IMR-90 (cell line): ENCODE measurements at regions not wholly inside any gene's neighbourhood (a gene's known extent, or its start where the extent isn't known, plus 50 kb on each side); places are given as distances from the start of the nearest gene placed in this dataset.

Experiments used
- ATAC-seq: fragments of 200-7000 bp; cut with Tn5 transposase; 2 replicates; pipeline ENCODE4 v1.9.1; 2020; ENCODE audit warnings: low read depth, mild to moderate bottlenecking, moderate library complexity
- BruUV-seq: library from RNA; stranded (reverse); fragments of 400-500 nt; replicated peaks from 2 replicates; lab custom pipeline; 2021; lab: Mats Ljungman, UMichigan
- CTCF ChIA-PET: fragments of 300-600 bp; formaldehyde crosslinking; extraction: SDS; loops from one replicate; lab custom pipeline; 2021; ENCODE audit warnings: antibody characterized with exemption; lab: Yijun Ruan, JAX
- POLR2A ChIA-PET: fragments of 300-600 bp; sonication (Branson Sonifier 250); formaldehyde crosslinking; loops from one replicate; lab custom pipeline; 2022; ENCODE audit warnings: antibody characterized with exemption; ENCODE audit not compliant: unreplicated experiment; lab: Charles Lee
- DNase-seq: peaks from one replicate; pipeline ENCODE4 v3.0.0; 2013
- H2AFZ ChIP-seq: replicated peaks from 2 replicates; pipeline ENCODE3; 2013; ENCODE audit warnings: low read length, mild to moderate bottlenecking; ENCODE audit not compliant: poor library complexity
- H2AK5ac ChIP-seq: 2 replicates; pipeline ENCODE4 v1.6.1; 2013; ENCODE audit warnings: low read depth, low read length, inconsistent platforms
- H2AK9ac ChIP-seq: replicated peaks from 2 replicates; pipeline ENCODE3; 2013; ENCODE audit warnings: mild to moderate bottlenecking, low read depth, low read length, moderate library complexity; ENCODE audit not compliant: poor library complexity
- H2BK120ac ChIP-seq: 2 replicates; pipeline ENCODE4 v1.6.1; 2013; ENCODE audit warnings: low read depth, low read length, inconsistent platforms
- H2BK15ac ChIP-seq: 3 replicates; pipeline ENCODE4 v1.6.1; 2013; ENCODE audit warnings: low read depth, low read length, inconsistent platforms
- H2BK20ac ChIP-seq: 2 replicates; pipeline ENCODE4 v1.6.1; 2013; ENCODE audit warnings: low read depth, mild to moderate bottlenecking, inconsistent platforms, low read length, moderate library complexity
- H2BK5ac ChIP-seq: 2 replicates; pipeline ENCODE4 v1.6.1; 2013; ENCODE audit warnings: mild to moderate bottlenecking, low read depth, low read length, inconsistent platforms; ENCODE audit not compliant: poor library complexity, severe bottlenecking
- H3K14ac ChIP-seq: replicated peaks from 2 replicates; pipeline ENCODE4 v1.6.1; 2013; ENCODE audit warnings: low read depth, low read length, inconsistent platforms
- H3K18ac ChIP-seq: 2 replicates; pipeline ENCODE4 v1.6.1; 2013; ENCODE audit warnings: low read depth, low read length, control low read depth
- H3K23ac ChIP-seq: 2 replicates; pipeline ENCODE4 v1.6.1; 2013; ENCODE audit warnings: low read depth, low read length, inconsistent platforms
- H3K27ac ChIP-seq: 2 replicates; pipeline ENCODE4 v1.5.1; 2013; ENCODE audit warnings: mild to moderate bottlenecking, control low read depth, low read length; ENCODE audit not compliant: insufficient read depth
- H3K27me3 ChIP-seq: 2 replicates; pipeline ENCODE4 v1.6.1; 2013; ENCODE audit warnings: low read length; ENCODE audit not compliant: control insufficient read depth, insufficient read depth
- H3K36me3 ChIP-seq: 2 replicates; pipeline ENCODE4 v1.6.1; 2013; ENCODE audit warnings: low read length, mixed read lengths; ENCODE audit not compliant: control insufficient read depth, insufficient read depth
- H3K4ac ChIP-seq: 2 replicates; pipeline ENCODE4 v1.6.1; 2013; ENCODE audit warnings: low read depth, low read length, inconsistent platforms
- H3K4me1 ChIP-seq: 2 replicates; pipeline ENCODE4 v1.6.1; 2013; ENCODE audit warnings: low read length, mixed read lengths; ENCODE audit not compliant: control insufficient read depth, insufficient read depth
- H3K4me2 ChIP-seq: 2 replicates; pipeline ENCODE4 v1.6.1; 2013; ENCODE audit warnings: low read depth, mild to moderate bottlenecking, control low read depth, low read length, moderate library complexity
- H3K4me3 ChIP-seq: 2 replicates; pipeline ENCODE4 v1.5.1; 2013; ENCODE audit warnings: low read depth, mild to moderate bottlenecking, control low read depth, low read length, moderate library complexity; ENCODE audit not compliant: insufficient read depth
- H3K56ac ChIP-seq: 2 replicates; pipeline ENCODE4 v1.6.1; 2013; ENCODE audit warnings: low read length, inconsistent platforms; ENCODE audit not compliant: insufficient read depth; ENCODE audit errors: extremely low read depth
- H3K79me1 ChIP-seq, 2 experiments: 2 replicates each; pipeline ENCODE4 v1.6.1; 2013; ENCODE audit warnings: low read length in 2 of 2, inconsistent platforms in 1 of 2, low read depth in 1 of 2
- H3K9ac ChIP-seq: 2 replicates; pipeline ENCODE4 v1.6.1; 2013; ENCODE audit warnings: low read depth, low read length, control low read depth
- H3K9me1 ChIP-seq: 2 replicates; pipeline ENCODE4 v1.6.1; 2013; ENCODE audit warnings: low read length, inconsistent platforms; ENCODE audit not compliant: insufficient read depth
- H3K9me3 ChIP-seq: 2 replicates; pipeline ENCODE4 v1.6.1; 2013; ENCODE audit warnings: low read length; ENCODE audit not compliant: control insufficient read depth, insufficient read depth
- H4K20me1 ChIP-seq: 2 replicates; pipeline ENCODE4 v1.6.1; 2013; ENCODE audit warnings: low read length, inconsistent platforms; ENCODE audit not compliant: insufficient read depth
- H4K5ac ChIP-seq: 2 replicates; pipeline ENCODE4 v1.6.1; 2013; ENCODE audit warnings: mild to moderate bottlenecking, low read depth, low read length, control low read depth
- H4K8ac ChIP-seq, 2 experiments: 2 replicates each; pipeline ENCODE4 v1.6.1; 2013; ENCODE audit warnings: low read depth in 2 of 2, low read length in 2 of 2, control low read depth in 1 of 2, inconsistent platforms in 1 of 2
- H4K91ac ChIP-seq: 2 replicates; pipeline ENCODE4 v1.6.1; 2013; ENCODE audit warnings: low read depth, low read length, inconsistent platforms; ENCODE audit not compliant: insufficient read depth
- BHLHE40 ChIP-seq: fragments of 150-350 bp; IDR thresholded peaks from 2 replicates; pipeline ENCODE4 v1.6.1; 2016; ENCODE audit warnings: mild to moderate bottlenecking, low read depth, low read length
- CHD1 ChIP-seq: IDR thresholded peaks from 2 replicates; pipeline ENCODE4 v1.6.1; 2012; ENCODE audit warnings: low read depth, low read length, improper control_type of control experiment
- RCOR1 ChIP-seq: IDR thresholded peaks from 2 replicates; pipeline ENCODE4 v1.6.1; 2012; ENCODE audit warnings: mild to moderate bottlenecking, low read length, improper control_type of control experiment; ENCODE audit not compliant: insufficient replicate concordance
- USF2 ChIP-seq: fragments of 150-350 bp; IDR thresholded peaks from 2 replicates; pipeline ENCODE4 v1.6.1; 2017; ENCODE audit warnings: mild to moderate bottlenecking, antibody characterized with exemption, low read length, low read depth
- WGBS, 2 experiments: methylation state at CpG; one replicate each; pipeline versions ENCODE4 v1.1.5 to v1.1.7; 2013; ENCODE audit warnings: missing lambda C conversion rate in 2 of 2; ENCODE audit not compliant: insufficient read length in 1 of 2; ENCODE audit errors: extremely low coverage in 2 of 2; 5-methylcytosine and 5-hydroxymethylcytosine counted together
- dilution Hi-C: fragments of 300-500 bp; cut with HindIII; formaldehyde crosslinking; loops from one replicate; pipeline ENCODE4 v1.14.3; 2018; ENCODE audit warnings: low sequenced_read_pairs; ENCODE audit not compliant: unreplicated experiment
- in situ Hi-C: fragments of 300-500 bp; cut with MboI; formaldehyde crosslinking; loops from 3 replicates; pipeline ENCODE4 v1.14.3; 2019; ENCODE audit warnings: low sequenced_read_pairs, inconsistent platforms, mixed read lengths
- intact Hi-C: fragments of 100-400 bp; cut with micrococcal nuclease; formaldehyde crosslinking; loops from 2 replicates; pipeline ENCODE4 v1.10.0; 2022

GRCh38 chrX:40996886-40997530, 88.2 kb upstream of the USP9X start:
- peak overlapping the region; percentile 77 for H3K14ac ChIP-seq
- H3K79me1 ChIP-seq, result no peaks in the 10 kb centered on the region
- ATAC-seq (peak; percentile 99), DNase-seq (peak; percentile 81)
- peaks cover 2% of the 10 kb centered on the region; the same call in 1 of the 2 replicates for H3K4me1 ChIP-seq
- peak overlapping the region; percentile 94 for H2AFZ ChIP-seq
- peak overlapping the region; percentile 27; the same call in 1 of the 2 replicates for H3K27ac ChIP-seq
- intact Hi-C loops, result no loop called here
- in situ Hi-C loops, result no loop called here
- no peak overlapping the region for H3K23ac ChIP-seq
- H3K9ac ChIP-seq, result peak overlapping the region; percentile 11; the same call in 1 of the 2 replicates
- dilution Hi-C loops, result no loop called here
- no peaks in the 10 kb centered on the region for H3K9me3 ChIP-seq
- H4K91ac ChIP-seq, result peak overlapping the region; percentile 89
- peak overlapping the region; percentile 23; the same call in 1 of the 3 replicates for H2BK15ac ChIP-seq
- ChIA-PET CTCF (no interaction called here), POLR2A (no interaction called here)
- no TSS peak for BruUV-seq
- H3K18ac ChIP-seq, result peak overlapping the region; percentile 96
- H2AK5ac ChIP-seq, result no peak overlapping the region
- H3K4ac ChIP-seq, result peak overlapping the region; percentile 74
- no peaks in the 10 kb centered on the region for H3K36me3 ChIP-seq
- H2BK20ac ChIP-seq, result peak overlapping the region; percentile 45; the same call in 1 of the 2 replicates
- no peak for TF ChIP-seq CHD1
- TF ChIP-seq RCOR1, result no peak
- peak; percentile 64 for TF ChIP-seq BHLHE40
- TF ChIP-seq USF2, result peak; percentile 89
- peak overlapping the region; percentile 48; the same call in 1 of the 2 replicates for H3K4me2 ChIP-seq
- H4K20me1 ChIP-seq, result no peaks in the 10 kb centered on the region
- H2BK120ac ChIP-seq, result peak overlapping the region; percentile 78
- H4K5ac ChIP-seq, result peak overlapping the region; percentile 99
- H4K8ac ChIP-seq, result peak overlapping the region; percentile 32 to 99
- H3K27me3 ChIP-seq, result peaks cover 6% of the 10 kb centered on the region
- H3K56ac ChIP-seq, result no peak overlapping the region
- peak overlapping the region; percentile 88 for H2BK5ac ChIP-seq
- H3K4me3 ChIP-seq, result no peak overlapping the region
- 0% methylated on average over 1 of the region's 3 CpGs; no CpG with 5 or more reads in 1 of the 2 experiments for WGBS, 2 experiments
- no peaks in the 10 kb centered on the region for H3K9me1 ChIP-seq
- peak overlapping the region; percentile 51 for H2AK9ac ChIP-seq
